HG03196 (cell line): ENCODE measurements at regions not wholly inside any gene's neighbourhood (a gene's known extent, or its start where the extent isn't known, plus 50 kb on each side); places are given as distances from the start of the nearest gene placed in this dataset.

Experiments used
- ATAC-seq: cut with Tn5 transposase; IDR thresholded peaks from one replicate; pipeline ENCODE4 v1.9.1; 2021; ENCODE audit not compliant: unreplicated experiment

DNA sequence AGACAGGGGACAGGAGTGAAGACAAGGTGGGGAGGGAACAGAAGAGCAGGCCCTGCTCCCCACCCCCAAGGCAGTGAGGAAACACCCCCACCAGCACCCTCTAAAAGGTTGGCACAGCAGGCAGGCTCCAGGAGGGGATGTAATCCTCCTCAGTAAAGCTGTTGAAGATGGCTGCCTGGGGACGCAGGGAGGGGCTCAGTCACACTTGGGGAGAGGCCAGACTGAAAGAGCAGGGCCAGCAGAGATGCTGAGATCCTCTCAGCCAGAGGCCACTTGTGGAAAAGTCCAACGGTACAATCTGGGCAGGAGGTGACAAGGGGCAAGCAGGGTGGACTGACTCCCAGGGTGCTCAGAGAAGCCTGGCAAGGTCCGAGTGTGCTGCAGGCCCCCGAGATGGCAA is 154.8 kb upstream of the ID2 start:
- no peak for ATAC-seq

DNA sequence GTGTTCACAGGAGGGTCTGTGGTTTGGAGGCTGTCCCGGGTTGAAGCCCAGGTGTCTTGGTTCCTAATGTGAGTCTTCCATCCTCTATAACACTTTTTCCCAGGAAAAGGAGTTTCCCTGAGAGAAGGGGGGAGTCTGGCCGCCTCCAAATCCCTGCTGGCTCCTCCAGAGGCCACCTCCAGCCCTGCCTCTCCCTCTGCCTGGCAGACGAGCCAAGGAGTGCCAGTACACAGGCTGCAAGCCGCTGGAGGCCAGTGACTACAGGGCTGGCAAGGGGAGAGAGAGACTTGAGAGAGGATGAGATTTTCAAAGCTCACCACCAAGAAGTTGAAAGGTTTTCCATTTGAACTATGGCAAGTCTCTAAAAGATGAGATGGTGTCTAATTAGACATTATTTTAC is 154.2 kb upstream of the ID2 start:
- no peak for ATAC-seq

DNA sequence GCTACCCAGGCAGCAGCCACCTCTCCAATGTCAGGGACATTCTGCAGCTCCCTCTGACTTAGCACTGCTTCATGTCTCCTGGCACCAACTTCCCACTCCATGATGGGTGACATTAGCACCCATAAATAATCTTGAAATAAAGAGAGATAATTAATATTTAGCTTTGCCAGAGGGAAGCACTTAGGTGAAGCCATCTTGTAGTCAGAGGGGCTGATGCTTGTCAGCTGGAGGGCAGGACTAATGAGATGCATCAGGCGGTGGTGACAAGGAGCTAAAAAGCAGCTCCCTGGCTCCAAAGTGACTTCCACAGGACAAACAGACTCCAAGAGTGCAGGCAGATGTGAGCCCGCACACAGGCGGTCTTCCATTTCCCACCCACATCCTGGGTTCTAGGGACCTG is 153.0 kb upstream of the ID2 start:
- no peak for ATAC-seq

DNA sequence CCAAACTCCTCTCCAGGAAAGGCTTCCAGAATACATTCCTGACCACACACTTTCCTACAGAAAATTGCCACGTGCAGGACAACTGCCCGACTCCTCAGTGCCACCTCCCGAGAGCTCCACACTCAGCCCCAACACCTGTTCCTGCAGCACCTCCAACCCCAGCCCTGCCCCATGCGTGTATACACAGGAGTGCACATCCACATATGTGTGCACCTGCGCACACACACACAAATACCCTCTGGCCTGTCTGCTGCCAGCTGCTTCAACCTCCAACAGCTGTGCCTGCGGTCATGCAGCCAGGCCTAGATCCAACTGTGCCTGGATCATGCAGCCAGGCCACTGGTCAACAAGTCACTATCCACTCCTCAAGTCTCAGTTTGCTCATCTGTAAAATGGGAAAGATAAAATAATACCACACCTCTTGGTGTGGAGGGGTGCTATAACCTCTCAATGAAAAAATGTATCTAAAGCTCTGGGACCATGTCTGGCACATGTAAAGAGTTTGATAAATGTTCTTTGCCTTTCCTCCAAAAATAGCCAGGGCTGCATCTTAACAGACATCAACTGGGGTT is 152.1 kb upstream of the ID2 start:
- no peak for ATAC-seq

DNA sequence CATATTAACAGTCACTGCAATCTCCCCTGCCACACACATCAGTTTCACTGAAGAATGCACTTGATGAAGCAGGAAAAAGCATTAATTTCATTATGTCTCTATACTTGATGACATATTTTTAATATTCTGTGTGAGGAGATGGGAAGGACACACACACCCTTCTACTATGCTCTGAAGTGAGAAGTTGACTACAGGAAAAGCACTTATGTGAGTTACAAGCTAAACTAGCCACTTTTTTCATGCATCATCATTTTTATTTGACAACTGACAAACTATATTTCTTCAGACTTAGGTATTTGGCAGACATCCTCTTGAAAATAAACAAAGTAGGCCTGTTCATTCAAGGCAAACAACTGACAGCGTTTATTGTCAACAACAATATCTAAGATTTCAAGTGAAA is 150.4 kb upstream of the ID2 start:
- ATAC-seq = no peak

DNA sequence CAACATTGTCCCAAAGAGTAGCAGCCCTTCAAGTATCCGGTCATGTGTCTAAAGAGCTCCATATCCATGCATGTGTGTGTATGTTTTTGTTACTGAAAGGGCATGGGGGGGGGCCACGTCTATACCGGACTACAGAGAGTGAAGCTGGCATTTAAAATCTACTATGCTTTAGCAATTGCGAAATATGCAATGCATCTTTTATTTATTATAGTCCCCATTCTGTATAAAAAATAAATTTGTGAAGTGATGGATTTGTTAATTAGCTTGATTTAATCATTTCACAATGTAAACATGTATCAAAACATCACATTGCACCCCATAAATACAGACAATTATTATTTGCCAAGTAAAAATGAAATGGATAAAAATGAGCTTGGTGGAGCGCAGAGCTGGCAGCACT is 149.4 kb upstream of the ID2 start:
- no peak for ATAC-seq

DNA sequence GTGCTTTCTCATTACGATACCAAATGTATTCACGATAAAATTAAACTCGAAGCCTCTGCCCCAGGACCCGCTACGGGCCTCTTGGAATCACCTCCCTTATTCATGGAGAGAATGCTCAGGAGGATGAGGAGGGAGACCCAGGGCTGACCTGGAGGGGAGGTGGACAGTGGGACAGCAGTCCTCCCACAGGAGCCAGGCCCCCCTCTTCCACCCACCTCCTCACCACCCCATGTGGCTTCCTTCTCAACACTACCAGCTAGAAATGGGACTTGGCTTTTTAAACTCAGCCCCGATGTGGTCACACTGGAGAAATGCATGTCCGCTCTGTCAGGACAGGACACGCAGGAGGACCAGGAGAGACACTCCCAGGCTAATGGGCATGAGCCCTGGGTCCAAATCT is 147.9 kb upstream of the ID2 start:
- ATAC-seq = no peak

DNA sequence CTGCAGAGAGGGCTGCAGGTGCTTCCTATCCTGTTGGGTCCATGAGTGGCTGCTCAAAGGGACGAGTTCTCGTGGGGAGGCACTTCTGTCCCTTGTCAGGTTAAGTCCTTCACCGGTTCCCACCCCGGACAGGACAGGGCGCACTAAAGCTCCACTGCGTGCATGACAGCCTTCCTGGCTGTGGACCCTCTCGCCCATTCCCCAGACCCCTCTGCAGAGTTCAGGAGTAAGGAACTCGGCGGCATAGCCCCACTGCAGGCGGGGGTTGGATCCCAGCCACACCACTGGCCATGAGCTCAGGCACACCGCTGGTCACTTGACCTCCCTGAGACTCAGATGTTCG is 147.5 kb upstream of the ID2 start:
- no peak for ATAC-seq

DNA sequence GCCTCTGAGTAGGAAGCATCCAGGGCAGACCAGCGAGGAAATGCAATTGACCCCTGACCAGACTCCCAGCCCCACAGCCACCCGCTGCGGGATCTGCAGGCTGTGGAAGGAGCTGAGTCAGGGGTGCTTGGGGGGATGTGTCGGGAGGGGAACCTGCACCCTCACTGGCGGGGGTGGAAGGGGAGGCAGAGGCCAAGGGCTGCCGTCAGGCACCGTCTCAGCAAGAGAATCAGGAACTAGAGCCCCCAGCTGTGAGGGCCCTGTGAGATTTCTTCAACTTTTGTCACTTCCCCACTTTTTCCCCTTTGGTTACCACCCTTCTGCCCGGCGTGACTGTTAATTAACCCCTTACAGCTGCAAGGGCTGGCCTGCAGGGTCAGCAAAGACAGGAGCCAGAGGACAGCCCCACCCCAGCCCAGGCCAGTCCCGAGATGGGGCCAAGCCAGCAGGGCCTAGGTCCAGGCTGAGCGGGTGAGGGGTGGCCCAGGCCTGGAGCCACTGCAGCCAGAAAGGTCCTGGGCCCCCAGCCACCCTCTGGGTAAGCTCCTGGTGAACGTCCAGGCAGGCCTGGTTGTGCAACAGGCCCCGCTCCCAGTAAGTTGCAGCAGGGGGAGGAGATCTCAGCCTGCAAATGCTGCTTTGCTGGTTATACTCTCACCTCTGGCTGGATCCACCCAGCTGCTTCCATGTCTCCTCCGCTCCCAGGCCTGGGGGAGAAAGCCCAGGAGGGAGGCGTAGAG is 147.0 kb upstream of the ID2 start:
- ATAC-seq = no peak

DNA sequence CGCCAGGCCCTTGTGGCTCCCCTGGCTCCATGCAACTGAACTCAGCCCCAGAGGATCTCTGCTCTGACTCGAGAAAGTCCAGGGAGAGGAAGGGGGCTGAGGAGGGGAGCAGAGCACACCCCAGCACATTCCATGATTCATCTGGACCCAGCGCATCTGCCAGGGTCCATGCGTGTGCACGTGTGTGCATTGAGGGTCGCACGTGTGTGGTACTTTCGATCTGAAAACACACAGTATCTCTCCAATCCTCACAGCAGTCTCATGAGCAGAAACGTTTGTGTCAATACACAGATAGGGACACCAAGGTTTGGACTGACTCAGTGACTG is 146.4 kb upstream of the ID2 start:
- ATAC-seq = no peak

DNA sequence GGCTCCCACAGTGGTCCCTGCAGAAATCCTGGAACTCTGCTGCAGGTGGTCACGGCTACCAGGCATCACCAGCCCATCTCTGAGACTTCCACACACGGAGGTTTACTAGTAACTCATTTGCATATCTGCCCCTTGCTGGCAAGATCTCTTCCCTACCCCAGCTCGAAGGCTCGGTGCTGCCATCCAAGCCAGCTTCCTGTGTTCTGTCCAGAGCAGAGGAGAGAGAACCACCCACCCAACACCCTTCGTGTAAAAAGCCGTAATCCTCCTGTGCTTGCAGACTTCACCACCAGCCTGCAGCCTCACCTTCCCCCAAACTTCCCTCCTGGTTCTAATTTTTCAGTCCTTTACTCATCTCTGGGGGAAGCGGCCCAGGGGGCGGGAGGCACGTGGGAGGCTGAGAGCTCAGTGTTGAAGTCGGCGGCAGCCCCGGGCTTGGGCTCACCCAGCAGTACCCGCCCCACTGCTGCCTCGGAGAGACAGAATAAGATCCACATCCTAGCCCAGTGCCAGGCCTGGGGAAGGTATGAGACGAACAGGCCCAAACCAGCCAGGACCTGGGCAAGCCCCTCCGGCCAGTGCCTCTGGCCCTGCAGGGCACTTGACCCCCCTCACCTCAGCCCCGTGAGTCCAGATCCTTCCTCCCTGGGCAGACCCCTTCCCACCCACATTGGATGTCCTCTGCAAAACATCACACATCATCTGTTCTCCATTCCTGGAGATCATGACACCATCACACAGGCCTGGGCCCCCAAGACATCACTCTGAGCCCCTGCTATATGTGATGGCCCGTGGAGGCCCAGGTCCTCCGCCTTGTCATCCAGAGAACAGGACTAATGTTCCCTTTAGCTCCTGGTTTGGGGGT is 145.8 kb upstream of the ID2 start:
- ATAC-seq = no peak

DNA sequence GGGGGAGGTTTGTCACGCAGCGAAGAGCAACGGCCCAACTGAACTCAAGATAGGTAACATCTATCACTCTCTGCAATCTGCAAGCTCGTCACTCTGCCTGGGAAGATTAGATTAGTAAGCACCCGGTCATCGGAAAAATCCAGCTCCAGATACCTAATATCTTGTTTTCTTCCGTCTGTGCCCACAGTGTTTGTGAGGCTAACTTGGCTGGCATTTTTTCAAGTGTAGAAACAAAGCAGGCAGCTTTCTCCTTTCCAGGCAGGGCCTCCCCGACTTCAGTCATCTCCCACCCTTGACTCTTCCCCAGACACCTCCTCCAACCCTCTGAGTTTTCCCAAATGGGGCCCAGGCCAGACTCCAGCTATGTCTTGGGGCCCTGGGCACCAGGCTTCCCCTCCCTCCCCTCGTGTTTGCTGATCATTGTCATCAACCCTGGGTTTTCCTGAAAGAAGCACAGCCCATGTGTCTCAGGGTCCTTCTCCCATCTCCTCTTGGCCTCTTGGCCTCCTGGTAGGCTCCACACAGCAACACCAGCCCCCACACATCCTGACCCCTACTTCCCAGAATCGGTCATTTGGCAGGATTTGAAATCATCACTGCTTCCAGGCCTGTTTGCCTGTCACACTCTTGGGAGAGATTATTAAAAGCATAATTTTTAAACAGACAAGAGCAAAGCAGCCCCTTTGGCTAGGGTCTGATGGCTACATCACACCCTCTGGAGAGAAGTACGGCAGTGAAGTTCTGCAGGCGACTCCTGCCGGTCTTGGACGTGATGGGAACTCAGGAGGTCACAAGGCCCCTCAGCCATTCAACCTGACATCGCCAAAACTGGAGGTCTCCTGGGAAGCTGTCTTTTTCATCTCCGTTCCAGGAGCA is 144.9 kb upstream of the ID2 start:
- no peak for ATAC-seq

DNA sequence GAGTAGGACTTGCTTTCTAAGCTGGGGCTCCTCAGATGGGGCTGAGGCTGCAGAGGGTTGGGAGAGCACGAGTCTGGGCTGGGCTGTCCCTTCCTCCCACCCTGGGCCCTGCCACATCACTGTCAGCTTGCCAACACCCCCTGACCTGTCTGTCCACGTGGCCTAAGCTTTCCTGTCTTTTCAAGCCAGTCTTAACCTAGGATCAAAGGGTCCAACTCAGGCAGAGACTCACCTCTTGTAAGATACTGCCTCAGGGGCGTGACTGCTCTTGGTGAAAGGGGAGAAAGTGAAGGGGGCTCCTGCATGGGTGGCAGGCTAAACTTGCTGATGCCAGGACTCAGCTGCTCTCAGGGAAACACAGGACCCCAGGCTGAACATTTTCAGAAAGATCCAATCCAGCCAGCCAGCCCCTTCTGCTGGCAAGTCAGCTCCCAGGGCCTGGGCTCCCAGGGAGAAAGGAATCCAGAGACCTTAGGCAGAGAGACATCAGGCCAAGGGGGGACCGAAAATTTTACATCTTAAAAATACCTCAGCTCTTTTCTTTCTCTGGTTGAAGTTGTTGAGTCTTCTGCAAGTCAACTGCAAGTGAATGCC is 144.2 kb upstream of the ID2 start:
- ATAC-seq = no peak

DNA sequence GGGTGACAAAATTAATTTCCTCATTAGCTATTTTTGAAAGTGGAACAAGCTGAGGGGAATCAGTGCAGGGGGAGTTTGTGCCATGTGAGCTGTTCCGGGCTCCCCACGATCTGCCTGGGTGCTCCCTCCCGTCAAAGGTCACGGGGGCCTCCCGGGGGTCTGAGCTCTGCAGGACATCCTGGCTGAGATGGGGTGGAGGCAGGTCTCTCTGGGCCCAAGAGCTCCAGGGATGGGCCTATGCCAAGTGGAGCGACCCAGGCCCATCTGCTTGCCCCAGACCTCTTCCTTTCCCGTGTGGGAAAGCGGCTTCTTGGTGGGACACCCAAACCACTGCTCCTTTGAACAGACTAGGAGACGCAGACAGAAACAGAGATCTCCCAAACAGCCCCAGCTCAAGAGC is 143.3 kb upstream of the ID2 start:
- ATAC-seq = no peak

DNA sequence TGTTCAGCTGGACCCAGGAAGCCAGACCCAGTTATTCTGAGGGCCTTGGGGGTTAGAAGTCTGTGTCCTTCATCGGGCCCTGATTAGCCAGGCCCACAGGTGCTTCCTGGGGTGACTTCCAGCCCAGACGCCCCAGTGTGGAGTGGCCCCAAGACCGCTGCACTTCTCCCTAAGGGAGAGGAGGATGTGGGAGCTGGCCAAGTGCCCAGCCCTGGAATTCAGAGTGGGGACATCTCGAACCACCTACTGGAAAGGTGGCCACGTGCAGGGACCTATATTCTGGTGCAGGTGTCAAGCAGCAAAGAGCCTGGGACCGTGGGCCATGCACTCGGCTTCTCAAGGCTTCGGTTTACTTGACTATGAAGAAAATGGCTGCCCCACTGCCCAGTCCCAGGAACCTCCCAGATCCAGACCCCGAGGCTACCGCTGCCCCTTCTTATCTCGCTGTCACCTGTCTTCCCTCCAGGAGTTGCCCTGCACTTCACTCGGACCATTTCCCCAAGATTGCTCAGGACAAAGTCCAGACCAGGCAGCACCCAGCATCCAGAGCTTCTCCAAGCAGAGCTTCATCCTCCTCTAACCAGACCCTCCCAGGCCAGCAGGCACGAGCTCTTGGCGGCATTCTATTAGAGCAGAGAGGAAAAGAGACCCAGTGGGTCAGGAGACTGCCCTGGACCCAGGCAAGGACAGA is 142.8 kb upstream of the ID2 start:
- no peak for ATAC-seq

DNA sequence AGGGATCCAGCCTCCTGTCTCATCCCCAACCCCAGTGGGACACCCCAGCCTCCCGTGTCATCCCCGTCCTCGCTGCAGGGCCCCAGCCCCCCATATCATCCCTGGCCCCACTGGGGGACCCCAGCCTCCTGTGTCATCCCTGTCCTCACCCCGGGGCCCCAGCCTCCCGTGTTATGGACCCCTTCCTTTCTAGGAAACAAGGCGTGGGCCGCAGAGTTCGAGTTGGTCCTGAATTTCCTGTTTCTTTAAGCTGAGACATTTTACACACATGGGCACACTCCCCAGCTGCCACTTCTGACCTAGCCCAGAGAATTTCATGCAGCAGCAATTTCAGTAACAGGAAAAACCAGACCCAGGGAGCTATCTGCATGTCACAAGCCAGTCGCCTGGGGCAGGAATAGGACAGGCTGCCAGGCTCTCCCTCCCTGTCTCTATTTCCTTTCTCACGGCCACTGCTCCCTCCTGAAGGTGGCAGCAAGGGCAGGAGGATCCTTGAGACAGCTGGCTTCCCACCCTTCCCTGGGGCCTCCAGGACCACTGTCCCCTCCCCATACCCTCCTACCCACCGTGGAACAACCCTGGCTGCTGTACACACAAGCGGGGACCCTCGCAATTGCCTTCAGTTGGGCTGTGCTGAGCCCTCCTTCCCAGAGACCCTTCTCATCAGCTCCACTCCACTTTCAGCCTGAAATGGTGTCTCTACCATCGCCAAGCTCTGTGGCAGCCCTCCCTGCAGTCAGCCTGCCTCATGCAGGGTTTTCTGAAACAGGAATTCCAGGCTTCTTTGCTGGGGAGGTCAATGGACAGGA is 141.9 kb upstream of the ID2 start:
- ATAC-seq = no peak

DNA sequence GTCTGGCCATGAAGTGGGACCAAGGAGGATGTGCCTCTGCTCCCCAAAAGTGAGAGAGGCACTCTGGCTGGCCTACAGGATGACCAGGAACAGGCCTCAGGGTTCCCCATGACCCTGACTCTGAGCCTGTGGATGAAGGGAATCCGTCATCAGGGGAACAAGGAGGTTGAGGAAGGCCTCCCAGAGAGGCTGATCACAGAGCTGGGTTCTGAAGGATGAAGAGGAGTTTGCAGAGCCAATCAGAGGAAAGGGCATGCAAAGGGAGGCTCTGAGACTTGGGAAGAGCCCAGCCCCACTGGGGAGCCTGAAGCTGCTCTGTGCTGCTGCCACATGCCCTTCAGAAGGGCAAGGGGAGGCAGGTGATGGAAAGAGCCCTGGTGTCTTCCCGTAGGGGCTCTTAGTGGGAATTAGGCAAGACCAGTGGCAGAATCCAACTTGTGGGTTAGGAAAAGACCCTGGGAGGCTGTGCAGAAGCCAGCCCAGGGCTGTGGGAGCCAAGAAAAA is 141.3 kb upstream of the ID2 start:
- no peak for ATAC-seq

DNA sequence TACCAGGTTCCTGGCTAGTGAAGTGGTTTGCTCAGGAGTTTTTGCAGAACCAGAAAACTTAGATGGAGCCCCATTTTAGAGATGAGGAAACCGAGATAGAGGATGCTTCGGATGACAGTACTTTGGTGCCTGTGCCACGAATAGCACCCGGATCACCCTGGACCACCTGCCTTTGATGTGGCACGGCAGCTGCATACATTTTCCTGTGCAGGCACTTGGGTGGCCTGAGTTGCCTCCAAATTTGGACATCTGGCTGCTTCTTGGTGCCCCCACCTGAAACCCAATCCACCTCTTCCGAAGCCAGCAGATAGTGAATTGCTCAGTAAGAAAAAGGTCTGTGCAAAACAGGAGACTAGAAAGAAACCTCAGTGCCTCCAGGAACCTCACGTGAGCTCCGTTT is 140.6 kb upstream of the ID2 start:
- no peak for ATAC-seq

DNA sequence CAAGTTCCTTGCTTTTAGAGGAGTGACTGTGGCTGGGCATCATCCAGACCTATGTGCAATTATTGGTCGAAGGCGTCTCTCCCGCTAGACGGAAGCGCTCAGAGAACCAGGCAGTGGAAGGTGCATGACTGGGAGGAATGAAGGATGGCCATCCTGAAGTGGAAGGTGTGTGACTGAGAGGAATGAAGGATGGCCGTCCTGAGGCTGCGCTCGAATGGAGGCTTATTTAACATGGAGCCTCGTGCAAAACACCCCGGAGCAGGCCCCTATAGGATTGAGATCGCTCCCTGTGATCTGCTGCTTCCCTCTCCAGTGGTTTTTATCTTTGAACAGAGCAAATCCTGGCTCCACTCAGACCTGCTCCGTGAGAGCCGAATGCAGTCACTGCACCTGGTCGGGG is 140.2 kb upstream of the ID2 start:
- ATAC-seq = no peak
